ENCODE measurements at regions not wholly inside any gene's neighbourhood (a gene's known extent, or its start where the extent isn't known, plus 50 kb on each side); places are given as distances from the start of the nearest gene placed in this dataset.

- TF ChIP-seq POLR2A (IDR thresholded peaks at IDR 0.05) = no peak
- TF ChIP-seq CTCF (IDR thresholded peaks at IDR 0.05) = no peak
- no peak for TF ChIP-seq POLR2AphosphoS5 (IDR thresholded peaks at IDR 0.05)
Measured at GRCh38 chr3:74271541-74271940, 342.9 kb downstream of the CNTN3 start.

All from stomach (tissue), 4 donors.